ENCODE measurements at regions not wholly inside any gene's neighbourhood (a gene's known extent, or its start where the extent isn't known, plus 50 kb on each side); places are given as distances from the start of the nearest gene placed in this dataset.
"Not testable (repeated sequence)": the region's sequence is repeated elsewhere in the genome, so short reads cannot be mapped to it uniquely, and the experiment has no call there.

DNA sequence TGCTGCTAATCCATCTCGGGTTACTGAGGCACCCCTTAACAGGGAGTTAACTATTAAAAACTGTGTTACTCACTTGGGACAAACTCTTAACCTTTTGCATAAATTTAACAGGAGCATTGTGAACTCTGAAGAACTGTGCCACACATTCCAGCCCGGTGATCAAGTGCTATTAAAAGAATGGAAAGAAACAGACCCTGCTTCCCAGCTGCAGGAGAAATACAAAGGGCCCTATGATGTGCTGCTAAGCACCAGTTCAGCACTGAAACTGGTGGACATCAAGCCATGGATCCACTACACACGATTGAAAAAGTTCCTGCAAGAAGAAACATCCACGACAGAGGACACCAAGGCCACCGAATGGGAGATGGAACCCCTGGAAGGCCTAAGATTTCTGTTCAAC is 114.7 kb upstream of the PLCL2 start:
- no peaks in the 10 kb centered on the region for H3K27me3 ChIP-seq (ENCODE audit: control insufficient read depth, insufficient read depth, low read length, poor library complexity, severe bottlenecking)
- 92 to 100% methylated on average over 3 to 5 of the region's 5 CpGs for WGBS, 2 experiments (ENCODE audit: insufficient coverage in 1 of 2, insufficient read length in 1 of 2)
- no peak overlapping the region for H3K27ac Mint-ChIP-seq
- H3K9me3 ChIP-seq (ENCODE audit: control insufficient read depth, low read length), result no peaks in the 10 kb centered on the region
- no peak overlapping the region for H3K4me3 ChIP-seq (ENCODE audit: low read length)
- peaks cover 16% of the 10 kb centered on the region for H3K9me3 Mint-ChIP-seq
- H3K4me3 Mint-ChIP-seq, result no peak overlapping the region
- H3K27ac ChIP-seq (ENCODE audit: low read depth, low read length), result no peak overlapping the region
- peaks cover 7% of the 10 kb centered on the region for H3K36me3 Mint-ChIP-seq (ENCODE audit: low read depth)
- TF ChIP-seq CTCF (conservative IDR thresholded peaks at IDR 0.05), result no peak
- H3K4me1 Mint-ChIP-seq, result peaks cover 20% of the 10 kb centered on the region
- H3K4me1 ChIP-seq (ENCODE audit: control insufficient read depth, insufficient read depth, low read length), result no peaks in the 10 kb centered on the region
- DNase-seq, result no peak
- no peaks in the 10 kb centered on the region for H3K27me3 Mint-ChIP-seq (ENCODE audit: insufficient read depth)
- no peaks in the 10 kb centered on the region for H3K36me3 ChIP-seq (ENCODE audit: control insufficient read depth, insufficient read depth, low read length)
- no peak overlapping the region for H3K9ac ChIP-seq (ENCODE audit: extremely low read depth, low read length, poor library complexity, severe bottlenecking)

DNA sequence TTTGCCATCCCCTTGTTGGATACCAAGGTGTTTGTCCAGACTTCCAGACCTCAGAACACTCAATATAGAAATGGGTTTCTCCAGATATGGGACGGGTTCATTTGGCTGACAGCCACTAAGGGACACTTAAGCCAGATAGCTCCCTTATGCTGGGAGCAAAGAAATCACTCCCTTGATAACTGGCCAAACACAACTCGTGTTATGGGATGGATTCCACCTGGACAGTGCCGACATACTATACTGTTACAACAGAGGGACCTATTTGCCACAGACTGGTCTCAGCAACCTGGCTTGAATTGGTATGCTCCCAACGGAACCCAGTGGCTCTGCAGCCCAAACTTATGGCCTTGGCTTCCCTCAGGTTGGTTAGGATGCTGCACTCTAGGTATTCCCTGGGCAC is 114.0 kb upstream of the PLCL2 start:
- H3K27ac Mint-ChIP-seq, result no peak overlapping the region
- H3K9me3 Mint-ChIP-seq, result peaks cover 16% of the 10 kb centered on the region
- H3K4me1 Mint-ChIP-seq, result peaks cover 18% of the 10 kb centered on the region
- no peaks in the 10 kb centered on the region for H3K9me3 ChIP-seq (ENCODE audit: control insufficient read depth, low read length)
- H3K36me3 Mint-ChIP-seq (ENCODE audit: low read depth), result peaks cover 7% of the 10 kb centered on the region
- 94% methylated on average over 4 of the region's 4 CpGs for WGBS, 2 experiments (ENCODE audit: insufficient coverage in 1 of 2, insufficient read length in 1 of 2)
- no peak overlapping the region for H3K27ac ChIP-seq (ENCODE audit: low read depth, low read length)
- H3K27me3 Mint-ChIP-seq (ENCODE audit: insufficient read depth), result no peaks in the 10 kb centered on the region
- no peak overlapping the region for H3K4me3 ChIP-seq (ENCODE audit: low read length)
- no peak for TF ChIP-seq CTCF (conservative IDR thresholded peaks at IDR 0.05)
- no peaks in the 10 kb centered on the region for H3K4me1 ChIP-seq (ENCODE audit: control insufficient read depth, insufficient read depth, low read length)
- no peak for DNase-seq
- no peak overlapping the region for H3K4me3 Mint-ChIP-seq
- H3K36me3 ChIP-seq (ENCODE audit: control insufficient read depth, insufficient read depth, low read length), result no peaks in the 10 kb centered on the region
- no peak overlapping the region for H3K9ac ChIP-seq (ENCODE audit: extremely low read depth, low read length, poor library complexity, severe bottlenecking)
- no peaks in the 10 kb centered on the region for H3K27me3 ChIP-seq (ENCODE audit: control insufficient read depth, insufficient read depth, low read length, poor library complexity, severe bottlenecking)

DNA sequence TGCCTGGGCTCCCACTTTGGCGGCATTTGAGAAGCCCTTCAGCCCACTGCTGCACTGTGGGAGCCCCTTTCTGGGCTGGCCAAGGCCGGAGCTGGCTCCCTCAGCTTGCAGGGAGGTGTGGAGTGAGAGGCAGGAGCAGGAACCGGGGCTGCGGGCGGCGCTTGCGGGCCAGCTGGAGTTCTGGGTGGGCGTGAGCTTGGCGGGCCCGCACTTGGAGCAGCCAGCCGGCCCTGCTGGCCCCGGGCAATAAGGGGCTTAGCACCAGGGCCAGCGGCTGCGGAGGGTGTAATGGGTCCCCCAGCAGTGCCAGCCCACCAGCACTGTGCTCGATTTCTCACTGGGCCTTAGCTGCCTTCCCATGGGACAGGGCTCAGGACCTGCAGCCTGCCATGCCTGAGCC is 111.2 kb upstream of the PLCL2 start:
- Mint-ChIP-seq H3K9me3 (peaks cover 16% of the 10 kb centered on the region), H3K4me1 (peaks cover 24% of the 10 kb centered on the region)
- not testable (repeated sequence) for H3K27me3 Mint-ChIP-seq (ENCODE audit: insufficient read depth); DNase-seq; H3K27me3 ChIP-seq (ENCODE audit: control insufficient read depth, insufficient read depth, low read length, poor library complexity, severe bottlenecking); H3K27ac Mint-ChIP-seq; H3K36me3 Mint-ChIP-seq (ENCODE audit: low read depth); H3K27ac ChIP-seq (ENCODE audit: low read depth, low read length); H3K36me3 ChIP-seq (ENCODE audit: control insufficient read depth, insufficient read depth, low read length); H3K4me3 ChIP-seq (ENCODE audit: low read length); H3K4me1 ChIP-seq (ENCODE audit: control insufficient read depth, insufficient read depth, low read length); H3K9ac ChIP-seq (ENCODE audit: extremely low read depth, low read length, poor library complexity, severe bottlenecking); H3K9me3 ChIP-seq (ENCODE audit: control insufficient read depth, low read length); H3K4me3 Mint-ChIP-seq
- WGBS, 2 experiments (ENCODE audit: insufficient coverage in 1 of 2, insufficient read length in 1 of 2), result 85 to 92% methylated on average over 8 to 15 of the region's 15 CpGs

DNA sequence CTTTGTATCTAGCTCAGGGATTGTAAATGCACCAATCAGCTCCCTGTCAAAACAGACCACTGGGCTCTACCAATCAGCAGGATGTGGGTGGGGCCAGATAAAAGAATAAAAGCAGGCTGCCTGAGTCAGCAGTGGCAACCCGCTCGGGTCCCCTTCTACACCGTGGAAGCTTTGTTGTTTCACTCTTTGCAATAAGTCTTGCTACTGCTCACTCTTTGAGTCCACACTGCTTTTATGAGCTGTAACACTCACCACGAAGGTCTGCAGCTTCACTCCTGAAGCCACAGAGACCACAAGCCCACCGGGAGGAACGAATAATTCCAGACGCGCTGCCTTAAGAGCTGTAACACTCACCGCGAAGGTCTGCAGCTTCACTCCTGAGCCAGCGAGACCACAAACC is 110.2 kb upstream of the PLCL2 start:
- H3K4me3 Mint-ChIP-seq; H3K9me3 ChIP-seq (ENCODE audit: control insufficient read depth, low read length); H3K36me3 Mint-ChIP-seq (ENCODE audit: low read depth); DNase-seq; H3K27ac ChIP-seq (ENCODE audit: low read depth, low read length); H3K4me1 ChIP-seq (ENCODE audit: control insufficient read depth, insufficient read depth, low read length); H3K36me3 ChIP-seq (ENCODE audit: control insufficient read depth, insufficient read depth, low read length); H3K9ac ChIP-seq (ENCODE audit: extremely low read depth, low read length, poor library complexity, severe bottlenecking); H3K4me3 ChIP-seq (ENCODE audit: low read length); H3K27ac Mint-ChIP-seq; H3K27me3 Mint-ChIP-seq (ENCODE audit: insufficient read depth); H3K27me3 ChIP-seq (ENCODE audit: control insufficient read depth, insufficient read depth, low read length, poor library complexity, severe bottlenecking): not testable (repeated sequence)
- WGBS, 2 experiments (ENCODE audit: insufficient coverage in 1 of 2, insufficient read length in 1 of 2), result 93 to 100% methylated on average over 2 to 11 of the region's 11 CpGs
- peaks cover 17% of the 10 kb centered on the region for H3K4me1 Mint-ChIP-seq
- peaks cover 16% of the 10 kb centered on the region for H3K9me3 Mint-ChIP-seq
